ENCODE measurements at regions not wholly inside any gene's neighbourhood (a gene's known extent, or its start where the extent isn't known, plus 50 kb on each side); places are given as distances from the start of the nearest gene placed in this dataset.
A peak's percentile ranks its signal among the peaks of the same experiment; 100 is the strongest.

GRCh38 chr4:176533159-176533558, 213.4 kb downstream of the SPCS3 start:
- TF ChIP-seq CTCF (IDR thresholded peaks at IDR 0.05; ENCODE audit: low read depth, low read length, missing control alignments) = no peak
- Histone ChIP-seq H3K36me3 (replicated peaks) (no peaks in the 10 kb centered on the region), H3K27ac (no peak overlapping the region), H3K4me3 (ENCODE audit: low read depth, low read length) (no peak overlapping the region), H3K27me3 (replicated peaks) (no peaks in the 10 kb centered on the region)
- DNase-seq = no peak
- in situ Hi-C loops (cut with HindIII; ENCODE audit: low pct_ligation_motif_present, low sequenced_read_pairs) = loop anchor here (25.0 kb wide), 1 partner anchor 146 kb away; no protein-coding TSS in a partner anchor

- Histone ChIP-seq H3K27me3 (replicated peaks) (no peaks in the 10 kb centered on the region), H3K36me3 (replicated peaks) (no peaks in the 10 kb centered on the region), H3K4me3 (ENCODE audit: low read depth, low read length) (no peak overlapping the region), H3K27ac (peak overlapping the region; percentile 55)
- peak; percentile 95 for DNase-seq
- TF ChIP-seq CTCF (IDR thresholded peaks at IDR 0.05; ENCODE audit: low read depth, low read length, missing control alignments) = peak; percentile 24
- in situ Hi-C loops (cut with HindIII; ENCODE audit: low pct_ligation_motif_present, low sequenced_read_pairs) = loop anchor here (25.0 kb wide), 1 partner anchor 147 kb away; no protein-coding TSS in a partner anchor
These were observed 214.8 kb downstream of the SPCS3 start for GRCh38 chr4:176534566-176534965.

GRCh38 chr4:176538217-176538925, 218.6 kb downstream of the SPCS3 start:
- no peak overlapping the region for H3K4me3 ChIP-seq (ENCODE audit: low read depth, low read length)
- no peaks in the 10 kb centered on the region for H3K36me3 ChIP-seq (replicated peaks)
- H3K27ac ChIP-seq = peak overlapping the region; percentile 94
- no peak for TF ChIP-seq CTCF (IDR thresholded peaks at IDR 0.05; ENCODE audit: low read depth, low read length, missing control alignments)
- peak; percentile 96 for DNase-seq
- H3K27me3 ChIP-seq (replicated peaks) = no peaks in the 10 kb centered on the region
- in situ Hi-C loops (cut with HindIII; ENCODE audit: low pct_ligation_motif_present, low sequenced_read_pairs) = loop anchor here (25.0 kb wide), 1 partner anchor 151 kb away; no protein-coding TSS in a partner anchor

GRCh38 chr4:176539091-176539784, 219.5 kb downstream of the SPCS3 start:
- Histone ChIP-seq H3K4me3 (ENCODE audit: low read depth, low read length) (no peak overlapping the region), H3K27ac (peak overlapping the region; percentile 94), H3K36me3 (replicated peaks) (no peaks in the 10 kb centered on the region), H3K27me3 (replicated peaks) (no peaks in the 10 kb centered on the region)
- no peak for DNase-seq
- in situ Hi-C loops (cut with HindIII; ENCODE audit: low pct_ligation_motif_present, low sequenced_read_pairs) = loop anchor here (25.0 kb wide), 1 partner anchor 152 kb away; no protein-coding TSS in a partner anchor
- TF ChIP-seq CTCF (IDR thresholded peaks at IDR 0.05; ENCODE audit: low read depth, low read length, missing control alignments) = no peak

GRCh38 chr4:176539785-176540175, 220.0 kb downstream of the SPCS3 start:
- in situ Hi-C loops (cut with HindIII; ENCODE audit: low pct_ligation_motif_present, low sequenced_read_pairs) = loop anchor here (25.0 kb wide), 1 partner anchor 152 kb away; no protein-coding TSS in a partner anchor

More at GRCh38 chr4:176539785-176540175, 220.0 kb downstream of the SPCS3 start:
- no peak overlapping the region for H3K4me3 ChIP-seq (ENCODE audit: low read depth, low read length)
- H3K27ac ChIP-seq = peak overlapping the region; percentile 94
- no peak for DNase-seq
- TF ChIP-seq CTCF (IDR thresholded peaks at IDR 0.05; ENCODE audit: low read depth, low read length, missing control alignments) = no peak
- no peaks in the 10 kb centered on the region for H3K36me3 ChIP-seq (replicated peaks)
- H3K27me3 ChIP-seq (replicated peaks) = no peaks in the 10 kb centered on the region

All from brain microvascular endothelial cell (primary cell).